NK-92 treated with Interleukin-12 subunit alpha and Interleukin-12 subunit beta, amount 100 ng/mL, for 24 hours (cell line): ENCODE measurements at regions not wholly inside any gene's neighbourhood (a gene's known extent, or its start where the extent isn't known, plus 50 kb on each side); places are given as distances from the start of the nearest gene placed in this dataset.
A peak's percentile ranks its signal among the peaks of the same experiment; 100 is the strongest.
"Not testable (repeated sequence)": the region's sequence is repeated elsewhere in the genome, so short reads cannot be mapped to it uniquely, and the experiment has no call there.

Source experiments
- DNase-seq: peaks from one replicate; lab custom pipeline; 2025; lab: John Stamatoyannopoulos, UW

- no peak for DNase-seq
Measured at GRCh38 chr20:53664121-53664520, 70.5 kb upstream of the ZNF217 start.

- not testable (repeated sequence) for DNase-seq
Measured at GRCh38 chr20:53663521-53663920, 69.9 kb upstream of the ZNF217 start.

GRCh38 chr20:53662595-53662994, 69.0 kb upstream of the ZNF217 start:
- no peak for DNase-seq

- DNase-seq = no peak
Measured at GRCh38 chr20:53660947-53661381, 67.3 kb upstream of the ZNF217 start.

GRCh38 chr20:53660078-53660909, 66.7 kb upstream of the ZNF217 start:
- DNase-seq = peak; percentile 20

GRCh38 chr20:53658973-53659372, 65.3 kb upstream of the ZNF217 start:
- no peak for DNase-seq

GRCh38 chr20:53658322-53658721, 64.7 kb upstream of the ZNF217 start:
- DNase-seq = no peak

- DNase-seq = no peak
Measured at GRCh38 chr20:53657732-53658131, 64.1 kb upstream of the ZNF217 start.

- no peak for DNase-seq
Measured at GRCh38 chr20:53657279-53657678, 63.6 kb upstream of the ZNF217 start.

- no peak for DNase-seq
Measured at GRCh38 chr20:53656293-53657202, 62.9 kb upstream of the ZNF217 start.

- no peak for DNase-seq
Measured at GRCh38 chr20:53655625-53656292, 62.1 kb upstream of the ZNF217 start.

- no peak for DNase-seq
Measured at GRCh38 chr20:53654932-53655624, 61.4 kb upstream of the ZNF217 start.

- not testable (repeated sequence) for DNase-seq
Measured at GRCh38 chr20:53654521-53654920, 60.9 kb upstream of the ZNF217 start.

GRCh38 chr20:53652859-53653517, 59.3 kb upstream of the ZNF217 start:
- no peak for DNase-seq

- DNase-seq = no peak
Measured at GRCh38 chr20:53652090-53652858, 58.6 kb upstream of the ZNF217 start.

- not testable (repeated sequence) for DNase-seq
Measured at GRCh38 chr20:53649493-53649892, 55.9 kb upstream of the ZNF217 start.

GRCh38 chr20:53647286-53647821, 53.7 kb upstream of the ZNF217 start:
- DNase-seq = no peak

GRCh38 chr20:53646550-53646949, 52.9 kb upstream of the ZNF217 start:
- DNase-seq = no peak

GRCh38 chr20:53645582-53645897, 51.9 kb upstream of the ZNF217 start:
- no peak for DNase-seq

GRCh38 chr20:53644108-53644507, 50.5 kb upstream of the ZNF217 start:
- not testable (repeated sequence) for DNase-seq
